Cardiac fibroblast (primary cell): ENCODE measurements at regions not wholly inside any gene's neighbourhood (a gene's known extent, or its start where the extent isn't known, plus 50 kb on each side); places are given as distances from the start of the nearest gene placed in this dataset.

ENCODE experiments used
- DNase-seq, 2 donors: peaks; one replicate each; pipeline versions ENCODE4 v3.0.0 to v3.0.0-alpha.2; 2010; ENCODE audit warnings: low read depth in 2 of 2
- H3K4me3 ChIP-seq, 2 donors: replicated peaks in 1 of 2; 1 replicate in 1 of 2; 2 replicates in 1 of 2; pipeline ENCODE4 v1.5.1; 2011; ENCODE audit warnings: low read depth in 2 of 2, low read length in 2 of 2, mild to moderate bottlenecking in 2 of 2, moderate library complexity in 1 of 2
- TF ChIP-seq, protein P1 (sequence below): IDR thresholded peaks from one replicate; pipeline ENCODE4 v1.5.1; 2011; ENCODE audit warnings: low read depth, mild to moderate bottlenecking, low read length, inconsistent platforms

DNA sequence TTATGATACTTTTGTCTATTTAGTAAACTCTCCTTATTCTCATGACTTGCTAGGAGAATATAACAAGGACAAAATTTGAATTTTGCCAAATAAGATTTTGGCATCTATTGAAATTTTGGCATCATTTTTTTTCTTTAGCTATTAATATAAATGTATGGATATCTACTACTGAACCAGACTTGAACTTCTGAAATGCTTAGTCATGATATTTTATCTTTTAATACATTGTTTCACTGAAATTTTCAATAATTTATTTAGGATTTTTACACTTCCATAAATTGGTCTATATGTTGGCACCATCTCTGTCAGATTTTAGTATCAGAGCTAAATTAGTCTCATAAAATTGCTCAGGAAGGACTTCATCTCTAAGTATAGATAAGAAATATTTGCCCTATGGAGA, 149.8 kb downstream of the CYP26B1 start:
- TF ChIP-seq, protein P1, sequence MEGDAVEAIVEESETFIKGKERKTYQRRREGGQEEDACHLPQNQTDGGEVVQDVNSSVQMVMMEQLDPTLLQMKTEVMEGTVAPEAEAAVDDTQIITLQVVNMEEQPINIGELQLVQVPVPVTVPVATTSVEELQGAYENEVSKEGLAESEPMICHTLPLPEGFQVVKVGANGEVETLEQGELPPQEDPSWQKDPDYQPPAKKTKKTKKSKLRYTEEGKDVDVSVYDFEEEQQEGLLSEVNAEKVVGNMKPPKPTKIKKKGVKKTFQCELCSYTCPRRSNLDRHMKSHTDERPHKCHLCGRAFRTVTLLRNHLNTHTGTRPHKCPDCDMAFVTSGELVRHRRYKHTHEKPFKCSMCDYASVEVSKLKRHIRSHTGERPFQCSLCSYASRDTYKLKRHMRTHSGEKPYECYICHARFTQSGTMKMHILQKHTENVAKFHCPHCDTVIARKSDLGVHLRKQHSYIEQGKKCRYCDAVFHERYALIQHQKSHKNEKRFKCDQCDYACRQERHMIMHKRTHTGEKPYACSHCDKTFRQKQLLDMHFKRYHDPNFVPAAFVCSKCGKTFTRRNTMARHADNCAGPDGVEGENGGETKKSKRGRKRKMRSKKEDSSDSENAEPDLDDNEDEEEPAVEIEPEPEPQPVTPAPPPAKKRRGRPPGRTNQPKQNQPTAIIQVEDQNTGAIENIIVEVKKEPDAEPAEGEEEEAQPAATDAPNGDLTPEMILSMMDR, result no peak

DNA sequence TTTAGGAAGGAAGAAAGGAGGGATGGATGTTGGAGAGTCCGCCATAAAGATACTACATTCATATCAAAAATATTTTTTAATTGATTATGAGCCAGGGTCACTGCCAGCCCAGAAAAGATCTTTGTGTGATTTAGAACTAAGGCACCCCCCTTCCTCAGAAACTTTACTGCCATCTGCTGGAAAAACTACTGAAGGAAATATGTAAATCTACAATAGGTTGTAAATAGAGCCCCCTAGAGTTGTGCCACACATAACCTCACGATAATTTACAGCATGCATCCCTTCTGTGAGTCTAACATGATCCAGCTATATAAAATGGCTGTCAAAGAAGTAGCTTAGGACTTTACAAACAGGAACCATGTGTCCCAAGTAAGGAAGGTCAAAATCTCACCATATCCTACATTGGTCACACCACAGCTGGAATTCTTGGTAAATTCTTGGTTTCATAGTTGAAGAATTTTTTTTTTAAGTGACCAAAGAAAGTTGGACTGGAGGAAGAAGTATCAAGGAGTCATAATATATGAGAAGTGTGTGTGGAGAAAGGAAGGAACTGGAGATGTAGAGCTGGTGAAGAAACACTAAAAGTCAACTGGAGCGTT, 152.5 kb downstream of the CYP26B1 start:
- H3K4me3 ChIP-seq, result no peak overlapping the region
- TF ChIP-seq, protein P1, result peak; percentile 51
- peak; percentile 47 to 65 for DNase-seq

More for the DNA sequence above, 149.8 kb downstream of the CYP26B1 start:
- no peak for DNase-seq
- H3K4me3 ChIP-seq, result no peak overlapping the region

DNA sequence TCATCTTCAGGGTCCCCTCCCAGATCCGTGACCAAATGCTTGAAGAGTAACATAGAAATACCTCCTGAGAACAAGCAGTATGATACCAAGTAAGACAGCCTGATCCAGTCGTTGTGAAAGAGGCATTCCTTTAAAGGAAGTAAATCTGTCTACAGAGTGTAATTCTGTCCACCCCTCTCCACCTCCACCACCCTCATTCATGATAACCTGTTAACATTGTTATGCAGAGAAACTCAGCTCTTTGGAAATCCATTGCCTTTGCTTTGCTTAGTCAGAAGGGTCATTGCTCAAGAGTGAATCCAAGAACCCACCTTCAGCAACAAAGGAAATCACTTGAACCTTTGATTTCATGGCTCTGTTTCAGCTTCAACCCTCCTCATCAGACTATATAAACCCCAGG, 155.6 kb downstream of the CYP26B1 start:
- DNase-seq, result no peak
- TF ChIP-seq, protein P1, result no peak
- no peak overlapping the region for H3K4me3 ChIP-seq

DNA sequence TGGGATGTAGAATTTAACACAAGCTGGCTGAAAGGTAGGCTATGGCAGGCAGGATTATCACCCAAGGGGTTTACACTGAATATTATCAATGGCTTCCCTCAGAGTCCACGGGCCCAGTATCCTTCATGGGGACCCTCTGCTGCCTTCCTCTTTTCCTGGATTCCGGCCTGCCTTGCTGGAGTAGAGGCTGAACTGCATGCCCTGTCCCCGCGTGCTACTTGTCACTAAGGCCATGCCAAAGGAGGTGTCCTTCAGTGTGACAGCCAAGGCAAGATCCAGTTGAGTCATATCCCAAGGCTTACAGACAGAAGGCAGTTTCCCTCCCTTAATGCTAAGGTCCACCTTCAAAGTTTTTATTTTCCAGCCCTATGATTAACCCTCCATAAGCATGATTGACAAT, 156.3 kb downstream of the CYP26B1 start:
- no peak for DNase-seq
- H3K4me3 ChIP-seq, result no peak overlapping the region
- TF ChIP-seq, protein P1, result no peak

DNA sequence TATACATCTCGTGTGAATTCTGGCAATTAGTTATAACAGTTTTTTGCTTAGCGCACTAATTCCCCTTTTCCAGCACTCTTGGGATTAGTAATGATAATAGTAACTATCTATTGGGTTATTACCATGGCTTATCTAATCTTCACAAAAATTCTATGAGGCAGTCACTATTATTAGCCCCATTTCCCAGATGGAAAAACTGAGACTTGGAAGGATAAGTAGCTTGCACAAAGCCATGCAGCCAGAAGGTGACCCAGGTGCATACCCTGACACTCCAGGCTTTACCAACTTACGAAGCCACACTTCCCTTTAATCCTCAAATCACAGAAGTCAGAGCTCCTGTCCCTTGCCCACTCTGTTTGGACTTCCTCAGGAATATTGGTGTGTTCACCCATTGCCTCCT, 156.8 kb downstream of the CYP26B1 start:
- TF ChIP-seq, protein P1, result no peak
- H3K4me3 ChIP-seq, result no peak overlapping the region
- DNase-seq, result no peak

DNA sequence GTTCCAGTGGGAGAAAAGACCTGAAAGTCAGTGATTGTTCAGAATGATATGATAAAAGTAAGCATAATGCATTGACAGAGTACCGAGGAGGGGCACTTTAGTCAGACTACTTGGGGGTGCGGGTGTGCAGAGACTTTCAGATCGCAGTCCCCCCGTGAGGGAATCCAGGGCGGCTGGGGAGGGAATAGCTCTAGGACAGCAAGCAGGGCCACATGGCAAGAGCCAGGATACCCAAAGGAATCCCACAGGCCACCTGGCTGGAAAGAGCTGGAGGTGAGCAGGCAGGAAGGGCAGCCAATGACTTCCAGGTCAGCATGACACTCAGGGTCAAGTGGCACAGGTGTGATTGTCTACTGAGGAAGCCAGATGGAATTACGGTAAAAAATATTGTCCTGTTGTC, 157.5 kb downstream of the CYP26B1 start:
- DNase-seq, result no peak
- TF ChIP-seq, protein P1, result no peak

DNA sequence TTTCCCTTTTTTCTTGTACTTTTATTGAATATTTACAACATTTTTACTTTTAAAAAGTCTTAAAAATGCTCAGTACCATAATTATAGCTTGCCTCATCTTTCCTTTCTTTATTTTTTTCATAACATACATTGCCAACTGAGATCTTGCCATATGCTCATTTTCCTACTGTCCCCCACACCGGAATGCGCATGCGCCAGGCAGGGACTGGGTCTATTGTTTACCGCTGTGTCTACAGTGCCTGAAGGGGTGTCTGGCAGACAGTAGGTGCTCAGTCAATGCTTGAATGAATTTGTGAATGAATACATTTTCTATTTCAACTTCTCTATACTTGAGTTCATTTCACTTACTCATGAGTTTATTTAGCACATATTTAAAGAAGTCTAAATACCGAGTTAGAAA, 158.0 kb downstream of the CYP26B1 start:
- H3K4me3 ChIP-seq, result no peak overlapping the region
- no peak for DNase-seq
- TF ChIP-seq, protein P1, result no peak

More for the DNA sequence above, 157.5 kb downstream of the CYP26B1 start:
- no peak overlapping the region for H3K4me3 ChIP-seq
